HEK293T (cell line): ENCODE measurements at regions not wholly inside any gene's neighbourhood (a gene's known extent, or its start where the extent isn't known, plus 50 kb on each side); places are given as distances from the start of the nearest gene placed in this dataset.

Experiments used
- CTCF ChIA-PET: fragments of 350-600 bp; formaldehyde crosslinking; extraction: SDS; loops from one replicate; lab custom pipeline; 2021; ENCODE audit warnings: antibody characterized with exemption, inconsistent platforms; lab: Yijun Ruan, JAX
- POLR2A ChIA-PET: fragments of 350-600 bp; formaldehyde crosslinking; extraction: SDS; loops from one replicate; lab custom pipeline; 2020; ENCODE audit warnings: antibody characterized with exemption, inconsistent platforms; lab: Yijun Ruan, JAX
- DNase-seq: peaks from one replicate; pipeline ENCODE4 v3.0.0; 2012; ENCODE audit warnings: mixed read lengths; ENCODE audit errors: extremely low spot score
- ARNT ChIP-seq: fragments of 450-650 bp; IDR thresholded peaks from 2 replicates; pipeline ENCODE4 v1.6.1; 2017; ENCODE audit warnings: mild to moderate bottlenecking
- BHLHE40 ChIP-seq: fragments of 450-650 bp; IDR thresholded peaks from 2 replicates; pipeline ENCODE4 v1.6.1; 2016; ENCODE audit warnings: mild to moderate bottlenecking, moderate library complexity, borderline replicate concordance
- CTBP1 ChIP-seq: fragments of 450-650 bp; IDR thresholded peaks from 2 replicates; pipeline ENCODE4 v1.6.1; 2016; ENCODE audit warnings: borderline replicate concordance
- ELF4 ChIP-seq: fragments of 450-650 bp; IDR thresholded peaks from 2 replicates; pipeline ENCODE4 v1.6.1; 2017; ENCODE audit warnings: antibody characterized with exemption
- FOXA1 ChIP-seq: fragments of 450-650 bp; IDR thresholded peaks from 2 replicates; pipeline ENCODE4 v1.6.1; 2016; ENCODE audit warnings: mild to moderate bottlenecking
- FOXK2 ChIP-seq: fragments of 450-650 bp; IDR thresholded peaks from 2 replicates; pipeline ENCODE4 v1.6.1; 2016; ENCODE audit warnings: mild to moderate bottlenecking
- FOXM1 ChIP-seq: fragments of 450-650 bp; IDR thresholded peaks from 2 replicates; pipeline ENCODE4 v1.6.1; 2017; ENCODE audit warnings: mild to moderate bottlenecking, borderline replicate concordance
- HDGF ChIP-seq: fragments of 450-650 bp; IDR thresholded peaks from 2 replicates; pipeline ENCODE4 v1.6.1; 2017; ENCODE audit warnings: antibody characterized with exemption, borderline replicate concordance
- L3MBTL2 ChIP-seq: fragments of 450-650 bp; conservative IDR thresholded peaks from 2 replicates; pipeline ENCODE4 v1.6.1; 2016; ENCODE audit warnings: mild to moderate bottlenecking
- LEF1 ChIP-seq: fragments of 450-650 bp; IDR thresholded peaks from 2 replicates; pipeline ENCODE4 v1.6.1; 2017; ENCODE audit warnings: mild to moderate bottlenecking, borderline replicate concordance
- NFRKB ChIP-seq: fragments of 450-650 bp; IDR thresholded peaks from 2 replicates; pipeline ENCODE4 v1.6.1; 2016; ENCODE audit warnings: mild to moderate bottlenecking, moderate library complexity
- PKNOX1 ChIP-seq: fragments of 450-650 bp; IDR thresholded peaks from 2 replicates; pipeline ENCODE4 v1.6.1; 2016
- SP1 ChIP-seq: fragments of 450-650 bp; IDR thresholded peaks from 2 replicates; pipeline ENCODE4 v1.6.1; 2017
- SUZ12 ChIP-seq: fragments of 450-650 bp; IDR thresholded peaks from 2 replicates; pipeline ENCODE4 v1.6.1; 2016; ENCODE audit warnings: mild to moderate bottlenecking
- TARDBP ChIP-seq: fragments of 450-650 bp; IDR thresholded peaks from 2 replicates; pipeline ENCODE4 v1.6.1; 2016
- ZNF384 ChIP-seq: fragments of 450-650 bp; IDR thresholded peaks from 2 replicates; pipeline ENCODE4 v1.6.1; 2016

GRCh38 chr15:29883126-29883525 is 60.9 kb upstream of the TJP1 start:
- POLR2A ChIA-PET = no interaction called here
- no peak for TF ChIP-seq CTBP1
- no peak for TF ChIP-seq ZNF384
- TF ChIP-seq SP1 = no peak
- TF ChIP-seq LEF1 = no peak
- TF ChIP-seq SUZ12 = no peak
- no peak for TF ChIP-seq TARDBP
- TF ChIP-seq FOXA1 = no peak
- no peak for TF ChIP-seq ARNT
- no peak for TF ChIP-seq FOXM1
- TF ChIP-seq BHLHE40 = no peak
- no peak for TF ChIP-seq NFRKB
- no peak for TF ChIP-seq FOXK2
- no peak for TF ChIP-seq PKNOX1
- TF ChIP-seq ELF4 = no peak
- no peak for TF ChIP-seq HDGF
- no peak for TF ChIP-seq L3MBTL2
- CTCF ChIA-PET = no interaction called here
- DNase-seq = no peak

GRCh38 chr15:29880886-29881285 is 58.6 kb upstream of the TJP1 start:
- TF ChIP-seq SUZ12 = no peak
- no peak for TF ChIP-seq SP1
- TF ChIP-seq FOXM1 = no peak
- DNase-seq = no peak
- POLR2A ChIA-PET = no interaction called here
- CTCF ChIA-PET = no interaction called here

- ChIA-PET POLR2A (no interaction called here), CTCF (no interaction called here)
- no peak for DNase-seq
- no peak for TF ChIP-seq NFRKB
- no peak for TF ChIP-seq HDGF
- TF ChIP-seq TARDBP = no peak
- no peak for TF ChIP-seq FOXK2
- TF ChIP-seq ZNF384 = no peak
- TF ChIP-seq LEF1 = no peak
- TF ChIP-seq ELF4 = no peak
- TF ChIP-seq SUZ12 = no peak
- no peak for TF ChIP-seq CTBP1
- TF ChIP-seq L3MBTL2 = no peak
- no peak for TF ChIP-seq SP1
- no peak for TF ChIP-seq BHLHE40
- TF ChIP-seq ARNT = no peak
- no peak for TF ChIP-seq FOXM1
- no peak for TF ChIP-seq PKNOX1
- no peak for TF ChIP-seq FOXA1
Observed at GRCh38 chr15:29880341-29880740, 58.1 kb upstream of the TJP1 start.

GRCh38 chr15:29874977-29875376 is 52.7 kb upstream of the TJP1 start:
- POLR2A ChIA-PET = no interaction called here
- TF ChIP-seq ZNF384 (no peak), FOXK2 (no peak), BHLHE40 (no peak), PKNOX1 (no peak), CTBP1 (no peak), ELF4 (no peak), LEF1 (no peak), ARNT (no peak), FOXA1 (no peak), HDGF (no peak), L3MBTL2 (no peak), SP1 (no peak), FOXM1 (no peak), TARDBP (no peak), SUZ12 (no peak), NFRKB (no peak)
- CTCF ChIA-PET = no interaction called here
- DNase-seq = no peak

GRCh38 chr15:29873947-29874411 is 51.7 kb upstream of the TJP1 start:
- DNase-seq = no peak
- POLR2A ChIA-PET = interaction anchor here (0.8 kb wide), 1 partner anchor 63 kb away, joined by 3 read pairs; no protein-coding TSS in a partner anchor

GRCh38 chr15:29873264-29873663 is 51.0 kb upstream of the TJP1 start:
- no peak for DNase-seq
- POLR2A ChIA-PET = interaction anchor here (0.8 to 1.5 kb wide), 2 partner anchors 52 to 63 kb away, joined by 3 to 6 read pairs; no protein-coding TSS in a partner anchor
- CTCF ChIA-PET = interaction anchor here (0.7 kb wide), 1 partner anchor 769 kb away, joined by 3 read pairs; no protein-coding TSS in a partner anchor
- TF ChIP-seq HDGF (no peak), LEF1 (no peak), FOXM1 (no peak), L3MBTL2 (no peak)

More at GRCh38 chr15:29873947-29874411, 51.7 kb upstream of the TJP1 start:
- TF ChIP-seq FOXA1 (no peak), LEF1 (no peak), HDGF (no peak)
- CTCF ChIA-PET = interaction anchor here (0.7 kb wide), 1 partner anchor 770 kb away, joined by 3 read pairs; no protein-coding TSS in a partner anchor

- ChIA-PET CTCF (no interaction called here), POLR2A (interaction anchor here (1.5 kb wide), 1 partner anchor 53 kb away, joined by 6 read pairs; no protein-coding TSS in a partner anchor)
- TF ChIP-seq ZNF384 (no peak), FOXA1 (no peak), PKNOX1 (no peak)
- DNase-seq = no peak
Observed at GRCh38 chr15:29872716-29873115, 50.4 kb upstream of the TJP1 start.
